C1 segment of cervical spinal cord (tissue), 14 donors: ENCODE measurements at regions not wholly inside any gene's neighbourhood (a gene's known extent, or its start where the extent isn't known, plus 50 kb on each side); places are given as distances from the start of the nearest gene placed in this dataset.
"Not testable (repeated sequence)": the region's sequence is repeated elsewhere in the genome, so short reads cannot be mapped to it uniquely, and the experiment has no call there.

ENCODE experiments used
- DNase-seq, 14 donors: peaks; one replicate each; lab custom pipeline; 2025; lab: John Stamatoyannopoulos, UW

DNA sequence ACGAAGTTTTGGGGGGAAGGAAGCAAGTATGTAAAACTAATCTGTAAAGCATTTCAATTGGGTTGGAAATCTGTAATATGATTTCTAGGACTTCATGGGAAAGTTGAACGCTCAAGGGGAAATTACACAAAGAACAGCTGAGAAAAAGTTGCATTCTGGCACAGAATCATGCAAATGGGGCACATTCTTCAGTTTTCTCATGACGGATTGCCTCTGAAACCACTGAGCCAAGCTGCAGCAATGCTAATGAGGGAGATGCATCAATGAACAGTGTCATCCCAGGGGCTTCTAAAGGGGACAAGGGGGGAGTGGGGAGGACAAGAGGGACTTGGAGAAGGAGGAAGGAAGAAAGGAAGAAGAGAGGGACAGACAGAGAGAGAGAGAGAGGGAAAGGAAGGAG lies 291.4 kb upstream of the ATP11B start:
- peak in 1 of 14 donors; percentile 14 for DNase-seq

GRCh38 chr3:182503401-182503800 lies 289.9 kb upstream of the ATP11B start:
- no peak for DNase-seq

GRCh38 chr3:182508919-182509711 lies 284.2 kb upstream of the ATP11B start:
- DNase-seq, result peak in 8 of 14 donors; percentile 8 to 59 (median 27)

- no peak for DNase-seq
Measured at GRCh38 chr3:182509844-182510460, 283.4 kb upstream of the ATP11B start.

DNA sequence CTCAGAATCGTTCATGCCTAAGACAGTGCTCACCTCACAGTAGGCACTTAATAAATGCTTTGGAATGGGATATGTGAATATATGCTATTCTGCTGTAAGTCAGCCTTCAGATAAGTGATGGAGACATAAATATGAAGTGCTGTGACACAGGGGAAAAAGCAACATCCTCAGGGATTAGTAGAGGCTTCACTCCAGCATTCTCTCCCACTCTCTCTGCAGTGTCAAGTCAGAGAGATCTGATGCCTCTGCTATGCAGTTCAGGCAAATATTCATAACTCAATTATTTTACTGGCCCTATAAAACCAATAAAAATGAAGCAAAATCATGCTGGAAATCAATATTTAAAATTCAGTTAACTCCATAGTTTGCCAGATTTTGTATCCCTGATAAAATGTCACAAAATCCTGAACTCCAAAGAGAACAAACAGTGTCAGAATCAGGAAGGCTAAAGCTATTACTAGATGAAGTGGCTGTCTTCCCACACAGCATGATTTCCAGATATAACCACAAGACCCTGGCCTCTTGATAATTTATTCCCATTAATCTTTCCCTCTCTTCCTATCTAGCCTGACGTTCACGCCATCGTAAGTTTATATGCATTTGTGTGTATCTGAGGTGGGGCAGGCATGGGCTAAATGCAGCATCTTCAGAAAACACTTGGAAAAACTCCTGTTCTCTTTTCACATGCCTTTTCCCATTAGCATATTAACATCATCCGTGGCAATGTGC lies 278.9 kb upstream of the ATP11B start:
- no peak for DNase-seq

DNA sequence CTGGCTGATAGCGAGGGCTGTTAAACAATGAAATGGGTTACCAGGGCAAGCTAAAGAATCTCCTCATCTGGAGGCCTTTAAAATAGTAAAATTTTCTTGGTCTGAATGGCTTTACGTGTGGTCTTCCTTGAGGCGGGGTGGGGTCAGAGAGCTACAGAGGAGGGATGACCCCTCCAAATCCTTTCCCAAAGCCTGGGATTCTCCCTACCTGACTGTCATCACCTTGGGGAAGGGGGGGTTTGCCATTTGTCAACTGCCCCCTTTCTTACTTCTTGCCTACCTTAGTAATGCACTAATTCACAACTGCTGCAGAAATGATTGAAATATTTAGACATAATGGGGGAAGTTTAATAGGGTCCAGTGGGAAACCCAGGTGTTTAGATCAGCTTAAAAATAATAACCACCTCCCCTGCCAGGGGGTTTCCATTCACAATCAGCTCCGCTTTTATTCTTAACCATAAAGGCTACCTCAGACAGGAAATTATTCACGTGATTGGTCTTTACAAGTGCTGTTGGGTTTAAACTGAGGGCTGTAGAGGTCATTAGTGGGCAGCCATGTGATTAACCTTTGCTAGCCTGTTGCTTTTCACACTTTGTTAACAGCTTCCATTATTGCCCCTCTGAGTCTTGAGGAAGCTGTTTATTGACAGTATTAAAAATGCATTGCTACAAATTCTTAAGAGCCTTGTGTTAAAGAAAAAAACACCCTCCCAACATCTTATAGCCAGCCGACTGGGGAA lies 276.5 kb upstream of the ATP11B start:
- no peak for DNase-seq

DNA sequence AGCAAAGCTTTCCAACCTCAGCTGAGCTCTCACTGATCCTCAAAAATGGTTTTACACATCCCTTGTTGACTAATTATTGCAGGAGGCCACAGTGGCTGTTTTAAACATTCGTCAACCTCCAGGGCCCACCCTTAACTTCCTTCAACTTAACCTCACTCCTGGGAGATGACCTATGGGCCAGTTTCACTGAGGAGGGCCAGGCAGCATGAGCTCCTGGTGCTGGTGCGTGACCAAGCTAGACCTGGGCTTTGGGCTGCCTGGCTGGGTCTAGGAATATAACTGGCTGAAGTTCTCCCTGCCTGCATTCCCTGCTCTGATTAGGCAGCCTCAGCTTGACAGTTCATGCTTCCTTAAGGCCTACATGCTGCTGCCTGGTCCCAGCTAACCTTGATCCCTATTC lies 273.7 kb upstream of the ATP11B start:
- DNase-seq, result no peak

GRCh38 chr3:182521339-182521738 lies 272.0 kb upstream of the ATP11B start:
- DNase-seq, result no peak

DNA sequence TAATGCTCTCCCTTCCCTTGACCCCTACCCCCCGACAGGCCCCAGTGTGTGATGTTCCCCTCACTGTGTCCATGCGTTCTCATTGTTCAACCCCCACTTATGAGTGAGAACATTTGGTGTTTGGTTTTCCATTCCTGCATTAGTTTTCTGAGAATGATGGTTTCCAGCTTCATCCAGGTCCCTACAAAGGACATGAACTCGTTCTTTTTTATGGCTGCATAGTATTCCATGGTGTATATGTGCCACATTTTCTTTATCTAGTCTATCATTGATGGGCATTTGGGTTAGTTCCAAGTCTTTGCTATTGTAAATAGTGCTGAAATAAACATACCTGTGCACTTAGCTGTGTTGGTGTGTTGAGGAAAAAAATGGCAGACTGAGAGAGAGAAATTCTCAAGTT lies 269.9 kb upstream of the ATP11B start:
- DNase-seq, result not testable (repeated sequence)

DNA sequence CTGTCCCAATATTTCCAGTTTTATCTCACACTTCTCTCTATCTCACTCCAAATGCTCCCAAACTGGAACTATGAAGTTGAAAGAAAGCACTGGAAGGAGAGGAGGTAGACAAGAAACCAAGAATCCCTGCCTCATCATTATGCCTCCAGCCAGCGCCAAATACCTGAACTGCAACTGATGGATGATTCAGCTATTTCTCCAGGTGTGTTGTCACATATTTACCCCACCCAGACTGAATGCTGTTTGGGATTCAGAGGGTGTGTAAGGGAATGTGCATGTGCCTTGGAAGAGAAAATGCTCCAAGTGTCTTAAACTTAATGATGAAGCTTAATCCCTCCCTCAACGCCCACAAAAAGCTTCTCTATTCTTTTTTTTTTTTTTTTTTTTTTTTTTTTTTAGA lies 269.5 kb upstream of the ATP11B start:
- no peak for DNase-seq

DNA sequence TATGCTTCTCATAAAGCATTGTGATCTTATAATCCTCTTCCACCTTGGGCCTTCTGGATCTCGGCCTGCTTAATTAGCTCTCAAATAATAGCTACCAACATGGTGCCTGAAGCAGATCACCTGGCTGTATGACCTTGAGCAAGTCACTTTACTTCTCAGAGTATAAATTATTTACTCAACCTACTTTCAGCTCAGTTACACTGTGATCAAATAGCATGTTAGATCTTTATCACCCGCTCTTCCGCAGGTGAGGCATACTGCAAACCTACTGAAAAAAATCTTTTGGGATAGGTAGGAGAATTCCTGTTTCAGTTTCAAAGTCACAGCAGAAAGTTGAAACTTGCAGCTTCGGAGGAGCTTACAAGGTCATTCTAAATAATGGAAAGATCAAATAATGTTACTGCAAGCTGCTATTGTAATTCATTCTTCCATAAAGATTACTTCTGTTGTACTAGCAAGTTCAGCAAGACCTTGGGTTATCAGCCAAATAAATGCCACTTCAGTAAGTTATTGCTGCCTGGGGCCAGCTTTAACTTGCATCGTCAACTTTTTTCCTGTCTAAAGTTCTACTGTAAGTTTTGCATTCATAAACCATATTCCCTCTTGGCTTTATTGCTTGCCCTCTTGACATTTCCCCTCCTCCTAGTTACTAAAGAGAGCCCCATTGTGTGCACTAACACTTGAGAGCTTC lies 268.4 kb upstream of the ATP11B start:
- no peak for DNase-seq

DNA sequence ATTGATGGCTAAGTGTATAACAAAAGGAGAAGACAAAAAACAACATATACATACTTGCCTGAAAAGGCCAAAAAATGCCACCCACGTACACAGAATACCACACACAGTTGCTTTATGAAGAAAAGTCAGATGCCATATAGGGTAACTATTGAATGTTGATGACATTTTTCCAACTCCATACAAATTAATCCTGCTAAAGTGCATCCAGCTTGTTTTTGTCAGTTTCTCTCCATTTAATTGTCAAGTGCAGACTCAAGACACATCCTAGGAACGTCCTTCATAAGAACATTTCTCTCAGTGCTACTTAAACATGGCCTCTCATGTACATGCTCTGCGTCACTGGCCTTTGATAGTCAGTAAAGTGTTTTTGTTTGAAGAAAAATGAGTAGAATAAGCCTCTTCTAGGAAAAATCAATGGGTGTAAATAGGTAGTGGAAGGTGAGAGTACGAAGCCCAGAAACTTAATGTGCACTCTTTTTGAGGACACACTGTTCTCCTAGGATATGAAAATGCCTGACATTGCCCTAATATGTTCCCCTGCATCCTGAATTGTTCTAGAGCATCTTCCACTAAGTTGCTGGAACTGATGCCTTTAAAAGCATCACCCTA lies 267.4 kb upstream of the ATP11B start:
- no peak for DNase-seq

DNA sequence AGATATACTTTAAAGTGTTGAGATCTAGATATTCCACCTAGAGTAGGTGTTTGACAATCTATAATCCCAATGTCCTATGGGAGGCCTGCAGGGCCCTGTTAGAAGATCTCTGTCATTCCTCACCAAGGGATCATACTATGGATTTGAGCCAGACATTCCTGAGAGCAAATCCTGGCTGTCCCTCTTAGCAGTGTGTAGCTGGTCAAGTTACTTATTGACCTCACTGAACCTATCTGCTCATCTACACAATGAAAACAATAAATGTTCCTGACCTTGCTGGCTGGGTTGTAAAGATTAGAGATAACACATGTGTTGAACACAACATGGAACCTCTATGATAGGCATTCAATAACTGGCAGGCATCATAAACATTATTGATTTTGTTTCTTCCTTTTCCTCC lies 265.6 kb upstream of the ATP11B start:
- DNase-seq, result no peak

DNA sequence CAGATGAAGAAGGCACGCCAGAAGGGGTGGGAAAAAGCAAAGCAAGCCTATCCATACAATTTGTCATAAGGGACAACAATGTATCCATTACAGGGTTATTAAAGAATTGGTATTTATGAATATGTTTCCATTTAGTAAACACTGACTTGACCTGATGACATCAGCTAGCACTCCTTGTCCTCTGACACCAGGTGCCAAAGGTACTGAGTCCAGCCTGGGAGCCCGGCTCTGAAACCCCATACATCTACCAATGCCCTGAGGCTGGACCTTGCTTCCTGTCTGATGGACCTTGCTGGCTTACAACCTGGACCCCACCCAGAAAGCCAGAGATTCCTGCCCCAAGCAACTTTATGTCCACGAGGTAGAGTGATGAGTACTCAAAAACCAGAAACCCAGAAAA lies 263.0 kb upstream of the ATP11B start:
- DNase-seq, result no peak

GRCh38 chr3:182533394-182533793 lies 259.9 kb upstream of the ATP11B start:
- DNase-seq, result no peak

DNA sequence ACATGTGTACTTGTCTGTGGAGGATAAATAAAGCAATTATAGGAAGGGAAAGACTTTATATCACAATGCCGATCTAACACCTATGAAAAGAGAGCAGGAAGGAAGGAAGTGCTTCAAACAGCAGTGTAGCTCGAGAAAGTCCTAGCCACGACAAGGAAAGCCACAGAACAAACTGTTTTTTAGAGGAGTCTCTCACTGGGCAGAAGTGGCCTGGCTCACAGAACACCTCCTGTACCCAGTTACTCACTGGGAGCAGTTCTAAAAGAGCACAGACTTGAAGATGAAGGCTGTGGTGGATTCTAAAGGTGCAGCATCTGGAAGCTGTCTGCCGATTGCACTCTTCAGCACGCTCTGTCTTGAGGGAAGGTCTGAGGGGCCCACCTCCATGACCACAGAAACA lies 248.8 kb upstream of the ATP11B start:
- no peak for DNase-seq

GRCh38 chr3:182562274-182562673 lies 231.0 kb upstream of the ATP11B start:
- DNase-seq, result no peak

GRCh38 chr3:182565916-182566796 lies 227.1 kb upstream of the ATP11B start:
- no peak for DNase-seq

GRCh38 chr3:182567700-182568099 lies 225.6 kb upstream of the ATP11B start:
- peak in 6 of 14 donors; percentile 2 to 15 (median 10) for DNase-seq

- DNase-seq, result no peak
Measured at GRCh38 chr3:182568261-182568660, 225.0 kb upstream of the ATP11B start.
